Right atrium auricular region (tissue), 2 donors: ENCODE measurements at regions not wholly inside any gene's neighbourhood (a gene's known extent, or its start where the extent isn't known, plus 50 kb on each side); places are given as distances from the start of the nearest gene placed in this dataset.

Experiments used
- DNase-seq: peaks from one replicate; pipeline ENCODE4 v3.0.0-alpha.2; 2019; ENCODE audit warnings: low spot score
- H3K27ac ChIP-seq, 2 donors: fragments of 200-600 bp; sonication (generic); 1 replicate in 1 of 2; 2 replicates in 1 of 2; pipeline ENCODE4 v1.5.1; 2016 to 2019
- H3K27me3 ChIP-seq, 2 donors: fragments of 200-600 bp; sonication (generic); one replicate each; pipeline versions ENCODE4 v1.5.1 to v1.6.0; 2017 to 2019
- H3K36me3 ChIP-seq: fragments of 200-600 bp; sonication (generic); one replicate; pipeline ENCODE4 v1.5.1; 2016
- H3K4me1 ChIP-seq, 2 donors: fragments of 200-600 bp; sonication (generic); one replicate each; pipeline versions ENCODE4 v1.5.1 to v1.6.0; 2017 to 2019
- H3K4me3 ChIP-seq, 2 donors: fragments of 200-600 bp; sonication (generic); 1 replicate in 1 of 2; 2 replicates in 1 of 2; pipeline ENCODE4 v1.5.1; 2017 to 2019; ENCODE audit warnings: mild to moderate bottlenecking in 1 of 2, moderate library complexity in 1 of 2
- H3K9me3 ChIP-seq, 2 donors: fragments of 200-600 bp; sonication (generic); one replicate each; pipeline ENCODE4 v1.5.1; 2019
- CTCF ChIP-seq, 2 donors: fragments of 200-600 bp; sonication (generic); IDR thresholded peaks; one replicate each; pipeline ENCODE4 v1.5.1; 2019; ENCODE audit warnings: antibody characterized with exemption in 2 of 2

GRCh38 chr2:41728788-41729338 is 319.0 kb upstream of the PKDCC start:
- Histone ChIP-seq H3K27me3 (no peaks in the 10 kb centered on the region), H3K4me1 (no peaks in the 10 kb centered on the region), H3K4me3 (no peak overlapping the region), H3K36me3 (no peaks in the 10 kb centered on the region), H3K9me3 (no peaks in the 10 kb centered on the region), H3K27ac (no peak overlapping the region)
- no peak for DNase-seq
- no peak for TF ChIP-seq CTCF (IDR thresholded peaks at IDR 0.05)

GRCh38 chr2:41729800-41730364 is 317.9 kb upstream of the PKDCC start:
- H3K9me3 ChIP-seq = no peaks in the 10 kb centered on the region
- no peaks in the 10 kb centered on the region for H3K36me3 ChIP-seq
- no peak overlapping the region for H3K27ac ChIP-seq
- H3K4me1 ChIP-seq = peaks cover 0 to 1% of the 10 kb centered on the region in 2 donors
- DNase-seq = no peak
- no peak for TF ChIP-seq CTCF (IDR thresholded peaks at IDR 0.05)
- H3K4me3 ChIP-seq = no peak overlapping the region
- H3K27me3 ChIP-seq = no peaks in the 10 kb centered on the region

GRCh38 chr2:41735006-41735405 is 312.8 kb upstream of the PKDCC start:
- Histone ChIP-seq H3K9me3 (no peaks in the 10 kb centered on the region), H3K4me3 (no peak overlapping the region), H3K4me1 (peaks cover 0 to 22% of the 10 kb centered on the region in 2 donors), H3K27me3 (no peaks in the 10 kb centered on the region), H3K27ac (peak overlapping the region in 1 of 2 donors; percentile 24), H3K36me3 (no peaks in the 10 kb centered on the region)
- no peak for TF ChIP-seq CTCF (IDR thresholded peaks at IDR 0.05)
- no peak for DNase-seq

GRCh38 chr2:41735476-41735875 is 312.3 kb upstream of the PKDCC start:
- H3K36me3 ChIP-seq = no peaks in the 10 kb centered on the region
- no peak for DNase-seq
- peak overlapping the region; percentile 24 to 37 for H3K27ac ChIP-seq
- TF ChIP-seq CTCF (IDR thresholded peaks at IDR 0.05) = no peak
- H3K4me1 ChIP-seq = peaks cover 0 to 22% of the 10 kb centered on the region in 2 donors
- H3K9me3 ChIP-seq = no peaks in the 10 kb centered on the region
- H3K27me3 ChIP-seq = no peaks in the 10 kb centered on the region
- H3K4me3 ChIP-seq = no peak overlapping the region

- H3K27me3 ChIP-seq = no peaks in the 10 kb centered on the region
- H3K9me3 ChIP-seq = no peaks in the 10 kb centered on the region
- no peak overlapping the region for H3K4me3 ChIP-seq
- peak overlapping the region; percentile 24 to 37 for H3K27ac ChIP-seq
- H3K4me1 ChIP-seq = peaks cover 0 to 22% of the 10 kb centered on the region in 2 donors
- no peak for TF ChIP-seq CTCF (IDR thresholded peaks at IDR 0.05)
- DNase-seq = no peak
- no peaks in the 10 kb centered on the region for H3K36me3 ChIP-seq
These were observed 311.7 kb upstream of the PKDCC start for GRCh38 chr2:41736105-41736567.

- Histone ChIP-seq H3K9me3 (no peaks in the 10 kb centered on the region), H3K4me3 (no peak overlapping the region), H3K27ac (peak overlapping the region; percentile 16 to 37), H3K36me3 (no peaks in the 10 kb centered on the region), H3K27me3 (no peaks in the 10 kb centered on the region), H3K4me1 (peaks cover 0 to 22% of the 10 kb centered on the region in 2 donors)
- no peak for TF ChIP-seq CTCF (IDR thresholded peaks at IDR 0.05)
- DNase-seq = no peak
These were observed 311.2 kb upstream of the PKDCC start for GRCh38 chr2:41736586-41736985.
